UCSD-AML1 (cell line): ENCODE measurements at regions not wholly inside any gene's neighbourhood (a gene's known extent, or its start where the extent isn't known, plus 50 kb on each side); places are given as distances from the start of the nearest gene placed in this dataset.
"Not testable (repeated sequence)": the region's sequence is repeated elsewhere in the genome, so short reads cannot be mapped to it uniquely, and the experiment has no call there.

Source experiments
- DNase-seq: peaks from one replicate; lab custom pipeline; 2025; ENCODE audit not compliant: unreplicated experiment; lab: John Stamatoyannopoulos, UW

DNA sequence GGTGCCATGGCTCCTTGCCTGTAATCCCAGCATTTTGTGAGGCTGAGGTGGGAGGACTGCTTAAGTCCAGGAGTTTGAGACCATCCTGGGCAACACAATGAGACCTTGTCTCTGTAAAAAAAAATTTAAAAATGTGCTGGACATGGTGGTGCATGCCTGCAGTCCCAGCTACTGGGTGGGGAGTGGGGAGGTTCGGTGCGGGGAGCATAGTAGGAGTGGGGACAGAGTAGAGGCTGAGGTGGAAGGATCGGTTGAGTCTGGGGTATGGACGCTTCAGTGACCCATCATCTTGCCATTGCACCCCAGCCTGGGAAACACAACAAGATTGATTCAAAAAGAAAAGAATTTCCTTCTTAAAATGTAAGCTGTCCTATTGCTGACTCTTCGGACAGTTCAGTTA is 1490.0 kb upstream of the GBE1 start:
- DNase-seq, result no peak

DNA sequence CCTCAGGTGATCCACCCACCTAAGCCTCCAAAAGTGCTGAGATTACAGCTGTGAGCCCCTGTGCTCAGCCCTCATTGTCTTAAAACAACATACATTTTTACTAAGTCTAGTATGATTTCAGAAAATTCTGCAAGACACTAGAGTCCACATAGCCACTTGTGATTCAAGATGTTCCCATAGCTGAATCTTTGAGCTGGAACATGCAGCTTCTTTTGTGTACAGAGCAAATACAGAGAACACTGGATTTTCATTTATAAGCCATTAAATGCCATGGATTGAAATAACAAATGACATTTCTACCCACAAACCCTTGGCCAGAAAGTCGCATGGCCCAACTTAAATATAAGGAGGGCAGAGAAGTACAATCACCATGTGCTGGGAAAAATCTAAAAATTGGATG is 1489.2 kb upstream of the GBE1 start:
- no peak for DNase-seq

DNA sequence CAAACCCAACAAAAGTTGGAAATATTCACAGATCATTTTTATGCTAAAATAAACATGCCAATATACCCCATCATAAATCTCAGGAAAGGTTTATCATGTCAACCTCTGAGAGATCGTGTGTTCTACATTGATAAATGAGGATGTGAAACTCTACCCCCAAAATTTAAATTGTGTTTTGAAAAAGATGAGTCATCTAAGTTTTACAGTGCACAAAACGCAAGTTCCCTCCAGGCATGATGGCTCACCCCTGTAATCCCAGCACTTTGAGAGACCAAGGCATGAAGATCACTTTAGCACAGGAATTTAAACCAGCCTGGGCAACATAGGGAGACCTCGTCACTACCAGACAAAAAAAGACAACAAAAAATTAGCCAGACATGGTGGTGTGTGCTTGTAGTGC is 1487.0 kb upstream of the GBE1 start:
- DNase-seq, result no peak

DNA sequence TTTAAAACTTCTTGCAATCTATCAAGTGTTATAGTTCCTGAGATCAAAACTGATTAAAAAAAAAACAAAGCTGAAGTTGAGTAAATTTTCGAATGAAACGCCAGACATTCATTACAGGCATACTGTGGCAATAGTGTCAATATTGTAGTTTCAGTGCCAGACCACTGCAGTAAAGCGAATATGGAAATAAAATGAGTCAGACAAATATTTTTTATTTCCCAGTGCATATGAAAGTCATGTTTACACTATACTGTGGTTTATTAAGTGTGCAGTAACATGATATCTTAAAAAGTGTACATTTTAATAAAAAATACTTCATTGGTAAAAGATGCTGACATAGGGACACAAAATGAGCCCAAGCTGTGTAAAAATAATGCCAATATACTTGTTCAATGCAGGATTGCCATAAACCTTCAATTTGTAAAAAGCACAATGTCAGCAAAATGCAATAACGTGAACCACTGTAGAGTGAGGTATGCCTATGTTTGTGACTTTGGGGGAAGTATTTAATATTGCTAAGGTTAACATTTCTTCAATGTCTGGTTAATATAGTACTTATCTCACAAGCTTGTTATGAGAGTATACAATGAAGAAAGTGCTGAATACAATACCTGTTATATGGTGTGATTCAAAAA is 1473.9 kb upstream of the GBE1 start:
- DNase-seq, result no peak

DNA sequence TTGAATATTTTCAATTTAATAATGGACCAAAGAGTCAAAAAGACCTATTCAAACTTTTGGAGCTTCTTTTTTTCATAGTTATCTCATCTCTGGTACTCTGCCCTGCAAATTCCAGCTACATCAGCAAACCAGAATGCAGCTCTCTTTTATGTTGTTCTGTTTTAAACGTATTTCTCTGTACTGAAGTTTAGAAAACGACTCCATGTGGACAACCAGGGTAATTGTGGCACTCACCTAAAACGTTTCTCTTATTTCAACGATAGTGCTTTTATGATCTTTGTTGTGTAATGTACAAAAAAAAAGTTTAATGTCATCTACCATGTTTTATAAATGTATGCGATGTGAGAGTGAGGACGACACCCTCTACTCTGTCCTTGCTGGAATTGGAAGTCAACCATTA is 1472.3 kb upstream of the GBE1 start:
- DNase-seq, result no peak

DNA sequence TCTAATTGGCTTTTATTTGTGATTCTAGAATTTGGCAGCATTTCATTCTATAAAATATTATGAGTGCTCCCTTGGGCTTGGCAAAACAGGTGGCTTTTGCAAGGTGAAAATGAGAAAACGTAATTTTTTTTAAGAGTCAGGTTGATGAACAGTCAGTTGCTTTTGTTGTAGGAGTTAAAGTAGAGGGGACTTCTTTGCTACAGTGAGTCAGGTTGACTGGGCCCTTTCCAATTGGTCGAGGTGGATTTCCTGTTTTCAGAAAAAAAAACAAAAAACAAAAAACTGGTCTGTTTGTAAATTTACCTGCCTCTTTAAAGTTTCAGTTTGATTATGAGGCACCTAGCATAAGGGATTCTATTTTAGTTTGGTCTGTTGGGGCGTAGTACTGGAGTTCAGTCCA is 1469.4 kb upstream of the GBE1 start:
- DNase-seq, result no peak

DNA sequence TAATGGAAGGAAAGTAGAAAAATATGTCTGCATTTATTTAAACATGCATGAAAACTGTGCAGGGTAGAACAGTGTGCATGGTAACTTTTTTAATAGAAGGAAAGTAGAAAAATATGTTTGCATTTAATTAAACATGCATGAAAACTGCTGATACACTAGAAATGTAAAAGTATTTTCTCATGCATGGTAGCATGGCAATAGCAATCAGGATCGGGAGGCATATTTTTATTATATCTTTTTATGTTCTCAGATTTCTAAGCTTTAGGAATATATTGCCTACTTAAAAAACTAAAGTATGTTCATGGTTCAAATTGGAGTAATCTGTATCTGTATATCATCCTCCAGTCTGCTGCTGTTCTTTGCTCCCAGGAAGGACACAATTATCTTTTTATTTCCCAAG is 1468.9 kb upstream of the GBE1 start:
- no peak for DNase-seq

DNA sequence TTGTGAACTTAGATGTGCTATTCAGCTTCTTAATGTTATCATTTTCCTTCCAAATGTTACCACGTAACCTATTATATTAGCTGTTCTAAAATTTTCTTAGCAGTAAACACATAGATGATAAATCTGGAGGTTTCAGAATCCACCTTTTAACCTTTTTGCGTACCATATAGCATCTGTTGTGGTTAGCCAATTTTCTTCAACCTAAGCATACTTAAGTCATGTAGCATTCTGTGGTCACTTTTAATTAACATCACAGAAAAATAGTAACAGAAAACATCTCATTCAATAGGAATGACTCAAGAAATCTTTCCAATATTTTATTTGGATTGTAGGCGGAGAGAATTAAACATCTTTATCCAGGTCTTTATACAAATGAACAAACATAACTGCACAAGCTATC is 1465.3 kb upstream of the GBE1 start:
- DNase-seq, result no peak

DNA sequence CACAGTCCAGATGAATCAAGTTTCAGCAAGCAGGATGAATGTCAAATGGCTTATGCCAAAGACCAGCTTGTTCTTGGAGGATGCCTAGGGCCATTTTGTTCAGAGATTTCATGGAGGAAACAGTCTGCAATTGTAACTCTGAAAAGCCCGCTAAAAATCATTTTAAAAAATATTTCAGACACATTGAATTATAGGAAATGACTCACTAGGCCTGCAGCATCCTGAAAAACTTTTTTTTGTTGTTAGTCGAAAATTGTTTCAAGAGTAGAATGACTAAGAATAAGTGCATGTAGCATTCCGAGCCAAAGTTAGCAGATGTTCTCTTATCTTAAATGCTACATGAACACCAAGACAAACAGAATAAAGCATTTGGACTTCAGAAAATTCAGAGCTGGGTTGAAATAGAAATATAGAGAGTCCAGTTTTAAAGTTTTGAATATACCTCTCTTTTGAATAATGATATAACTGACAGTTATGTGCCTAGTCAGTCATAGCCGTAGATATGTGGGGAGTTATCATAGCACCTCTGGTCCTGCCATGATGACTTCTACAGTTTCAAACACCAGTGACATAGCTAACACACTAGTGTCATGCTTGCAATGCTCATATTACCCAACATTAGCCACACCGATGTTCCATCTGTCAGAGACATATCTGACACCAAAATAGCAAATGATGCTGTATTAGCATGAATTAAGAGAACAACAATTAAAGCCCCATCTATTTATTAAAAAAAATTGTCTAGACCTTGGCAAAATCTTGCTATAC is 1462.8 kb upstream of the GBE1 start:
- DNase-seq, result no peak

DNA sequence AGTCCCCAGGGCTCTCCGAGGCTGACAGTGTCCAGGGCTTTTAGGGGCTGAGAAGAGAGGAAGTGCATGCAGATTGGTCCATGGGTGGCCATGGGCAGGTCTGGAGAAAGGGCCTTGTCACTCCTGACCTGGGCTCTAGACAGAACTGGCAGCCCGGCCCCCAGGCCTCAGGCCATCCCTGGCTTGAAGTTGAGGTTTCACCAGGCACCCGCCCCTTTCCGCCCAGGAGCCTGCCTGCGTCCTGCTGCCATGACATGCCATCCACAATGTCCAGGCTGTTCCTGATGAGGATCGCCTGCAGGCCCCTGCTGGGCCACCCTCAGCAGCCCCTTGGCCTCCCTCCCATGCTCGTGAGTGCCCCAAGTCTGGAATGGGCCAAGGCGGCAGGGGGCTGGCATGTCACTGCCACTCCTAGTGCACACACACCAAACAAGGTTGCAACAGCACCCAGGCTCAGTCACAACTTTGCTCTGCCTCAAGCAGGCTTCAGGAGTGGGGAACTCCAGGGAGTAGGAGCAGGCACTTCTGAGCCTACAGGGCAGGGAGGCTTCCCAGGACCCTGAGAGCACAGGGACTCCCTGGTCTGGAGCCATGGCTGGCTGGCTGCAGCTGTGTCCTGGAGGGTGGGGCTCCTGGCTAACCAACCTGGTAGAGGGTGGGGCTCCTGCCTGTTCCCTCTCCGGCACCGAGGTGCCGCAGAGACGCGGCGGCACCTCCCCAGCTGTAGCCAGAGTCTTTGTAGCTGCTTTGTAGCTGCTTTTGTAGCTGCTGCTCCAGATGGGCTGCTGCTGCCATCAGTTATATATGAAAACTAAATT is 1457.1 kb upstream of the GBE1 start:
- DNase-seq, result no peak

DNA sequence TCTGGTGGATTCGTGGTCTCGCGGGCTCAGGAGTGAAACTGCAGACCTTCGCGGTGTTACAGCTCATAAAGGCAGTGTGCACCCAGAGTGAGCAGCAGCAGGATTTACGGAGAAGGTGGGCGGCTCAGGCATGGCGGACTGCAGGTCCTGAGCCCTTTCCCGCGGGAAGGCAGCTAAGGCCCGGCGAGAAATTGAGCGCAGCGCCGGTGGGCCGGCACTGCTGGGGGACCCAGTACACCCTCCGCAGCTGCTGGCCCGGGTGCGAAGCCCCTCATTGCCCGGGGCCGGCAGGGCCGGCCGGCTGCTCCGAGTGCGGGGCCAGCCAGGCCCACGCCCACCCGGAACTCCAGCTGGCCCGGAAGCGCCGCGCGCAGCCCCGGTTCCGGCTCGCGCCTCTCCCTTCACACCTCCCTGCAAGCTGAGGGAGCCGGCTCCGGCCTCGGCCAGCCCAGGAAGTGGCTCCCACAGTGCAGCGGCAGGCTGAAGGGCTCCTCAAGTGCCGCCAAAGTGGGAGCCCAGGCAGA is 1456.2 kb upstream of the GBE1 start:
- DNase-seq, result not testable (repeated sequence)

DNA sequence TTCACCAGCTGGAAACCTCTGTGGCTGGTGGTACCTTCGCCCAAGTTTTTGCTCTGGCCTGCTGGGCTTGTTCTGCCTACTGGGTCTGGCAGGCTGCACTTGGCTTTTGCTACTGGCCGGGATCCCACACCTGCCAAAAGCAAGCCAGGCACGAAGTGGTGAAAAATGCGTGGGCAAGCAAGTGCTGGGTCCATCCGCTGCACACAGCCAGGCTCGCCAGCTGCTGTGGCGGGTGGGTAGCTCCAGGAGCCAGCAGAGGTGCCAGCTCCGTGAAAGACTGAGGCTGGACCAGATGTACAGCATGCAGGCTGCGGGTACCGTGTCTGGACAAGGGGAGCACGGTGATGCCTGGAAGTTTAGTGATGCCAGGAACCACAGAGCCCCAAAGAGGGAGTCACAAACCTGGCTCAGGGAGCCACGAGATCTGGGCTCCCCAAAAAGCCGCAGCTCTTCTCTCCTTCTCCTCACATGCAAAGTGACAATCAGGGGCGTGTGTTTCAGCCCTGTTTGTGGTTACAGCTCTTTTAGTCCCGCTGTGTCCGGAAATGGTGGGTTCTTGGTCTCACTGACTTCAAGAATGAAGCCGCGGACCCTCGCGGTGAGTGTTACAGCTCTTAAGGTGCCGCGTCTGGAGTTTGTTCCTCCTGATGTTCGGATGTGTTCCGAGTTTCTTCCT is 1455.6 kb upstream of the GBE1 start:
- DNase-seq, result peak; percentile 4

DNA sequence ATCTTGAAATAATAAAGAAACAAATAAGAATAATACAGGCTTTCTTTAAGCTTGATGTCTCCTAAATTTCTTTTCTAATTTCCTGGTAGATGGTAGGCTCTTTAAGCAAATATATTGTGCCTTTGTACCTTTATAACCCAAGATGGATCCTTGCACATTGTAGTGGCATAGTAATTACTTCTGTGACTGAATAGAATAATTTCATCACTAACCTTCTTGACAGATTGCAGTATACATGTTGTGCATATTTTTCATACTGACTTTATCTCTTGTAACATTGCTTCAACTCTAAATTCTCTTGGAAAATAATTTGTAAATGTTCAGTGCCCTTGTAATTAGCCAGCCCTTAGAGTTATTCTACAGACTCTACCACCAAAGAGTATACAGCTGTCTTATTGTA is 1433.8 kb upstream of the GBE1 start:
- DNase-seq, result no peak

DNA sequence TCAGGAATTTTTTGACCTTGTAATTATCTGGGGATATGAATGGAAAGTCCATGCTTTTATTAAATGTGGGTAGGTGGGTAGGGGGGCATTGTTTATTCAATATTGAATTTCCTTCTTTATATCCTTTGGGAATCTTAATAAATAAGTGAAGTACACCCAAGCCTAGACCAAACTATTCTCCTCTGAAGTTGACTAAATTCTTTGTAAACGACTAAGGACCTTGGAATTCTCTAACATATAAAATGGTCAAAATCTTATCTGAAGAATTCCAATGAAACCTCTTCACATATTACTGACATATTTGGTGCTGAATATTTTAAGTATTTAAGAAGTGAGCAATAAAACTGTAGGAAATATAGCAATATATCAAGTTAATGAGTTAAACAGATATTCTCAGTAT is 1432.1 kb upstream of the GBE1 start:
- DNase-seq, result no peak

DNA sequence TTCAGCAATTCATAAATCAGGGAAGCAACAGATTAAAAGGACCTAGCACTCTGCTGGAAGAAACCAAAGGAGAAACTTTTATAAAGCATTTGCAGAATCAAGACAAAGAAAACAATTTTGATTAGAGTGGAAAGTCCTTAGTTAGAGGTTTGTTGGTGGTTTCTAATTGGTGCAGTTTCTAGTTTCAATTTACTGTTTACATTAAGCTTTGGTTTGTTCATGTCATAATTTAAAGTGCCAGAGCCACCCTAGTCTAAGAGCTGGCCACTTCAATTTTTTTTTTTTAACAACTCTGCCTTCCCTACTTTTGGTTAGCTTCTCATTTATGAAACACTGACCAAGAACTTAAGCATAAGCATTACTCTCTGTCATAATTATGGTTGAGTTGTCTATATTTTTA is 1428.2 kb upstream of the GBE1 start:
- DNase-seq, result no peak

DNA sequence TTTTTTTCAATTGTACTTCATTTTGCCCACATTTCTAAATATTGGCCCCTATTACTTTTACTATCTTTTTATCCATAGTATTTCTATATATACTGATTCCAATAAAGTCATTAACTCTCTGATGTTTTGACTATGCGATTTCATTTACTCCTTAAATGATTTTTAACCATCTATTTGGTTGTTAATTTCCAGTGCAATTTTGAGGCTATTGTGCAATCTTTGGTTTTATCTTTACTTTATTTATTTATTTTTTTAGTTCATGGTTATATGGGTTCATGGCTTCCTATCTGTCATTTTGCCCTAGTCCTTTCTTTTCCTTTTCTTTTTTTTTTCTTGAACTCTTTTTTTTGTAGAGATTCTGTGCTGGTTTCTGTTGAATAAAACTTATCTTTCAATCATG is 1408.0 kb upstream of the GBE1 start:
- no peak for DNase-seq

DNA sequence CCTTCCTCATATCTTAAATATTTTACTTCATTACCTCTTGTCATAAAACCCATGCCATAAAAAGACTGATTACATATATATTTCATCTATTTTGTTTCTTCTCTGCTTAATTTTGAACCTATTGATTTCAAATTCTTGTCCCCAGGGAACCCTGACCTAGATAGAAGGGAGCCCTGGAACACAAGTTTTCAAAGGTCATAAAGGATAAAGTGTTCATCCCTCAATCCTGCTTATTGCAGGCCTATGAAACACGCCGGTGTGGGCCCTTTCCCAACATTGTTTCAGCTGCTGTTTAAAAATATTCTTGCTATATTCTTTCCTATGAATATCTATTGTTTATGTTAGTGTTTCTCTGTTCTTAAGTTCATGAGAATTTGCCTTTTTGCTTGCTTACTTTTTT is 1389.5 kb upstream of the GBE1 start:
- no peak for DNase-seq

DNA sequence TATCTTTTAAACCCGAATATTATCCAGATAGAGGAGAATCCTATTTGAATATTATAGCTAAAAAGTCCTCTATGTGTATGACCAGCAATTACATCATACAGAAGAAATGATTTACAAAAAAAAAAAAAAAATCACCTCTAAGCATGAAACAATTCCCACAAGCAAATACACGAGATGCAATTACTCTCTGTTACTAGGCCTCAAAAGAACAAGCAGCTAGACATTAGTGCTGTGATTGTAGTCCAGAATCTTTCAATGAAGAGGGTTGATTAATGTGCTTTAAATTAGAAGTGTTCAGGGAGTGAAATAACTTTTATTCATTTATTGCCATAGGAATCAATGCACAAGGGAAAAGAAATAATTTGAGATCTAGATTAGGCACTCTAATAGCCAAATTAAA is 1379.5 kb upstream of the GBE1 start:
- no peak for DNase-seq

DNA sequence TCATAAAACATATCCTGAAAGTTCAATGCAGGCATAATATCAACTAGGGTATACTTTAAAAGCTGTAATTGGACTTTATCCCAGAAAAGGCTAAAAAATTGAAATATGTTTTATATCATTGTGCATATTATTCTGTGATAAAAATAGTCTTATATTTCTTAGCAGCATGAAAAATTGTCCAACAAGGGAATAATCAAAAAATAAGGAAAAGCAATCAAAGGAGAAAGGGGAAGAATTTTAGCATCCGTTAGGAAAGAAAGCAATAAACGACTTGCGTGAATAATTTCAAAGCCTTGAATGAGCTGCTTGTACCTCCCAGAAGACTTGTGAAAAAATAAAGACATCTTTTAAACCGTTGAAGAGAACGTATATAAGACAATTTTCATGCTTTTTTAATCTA is 1369.8 kb upstream of the GBE1 start:
- DNase-seq, result no peak

DNA sequence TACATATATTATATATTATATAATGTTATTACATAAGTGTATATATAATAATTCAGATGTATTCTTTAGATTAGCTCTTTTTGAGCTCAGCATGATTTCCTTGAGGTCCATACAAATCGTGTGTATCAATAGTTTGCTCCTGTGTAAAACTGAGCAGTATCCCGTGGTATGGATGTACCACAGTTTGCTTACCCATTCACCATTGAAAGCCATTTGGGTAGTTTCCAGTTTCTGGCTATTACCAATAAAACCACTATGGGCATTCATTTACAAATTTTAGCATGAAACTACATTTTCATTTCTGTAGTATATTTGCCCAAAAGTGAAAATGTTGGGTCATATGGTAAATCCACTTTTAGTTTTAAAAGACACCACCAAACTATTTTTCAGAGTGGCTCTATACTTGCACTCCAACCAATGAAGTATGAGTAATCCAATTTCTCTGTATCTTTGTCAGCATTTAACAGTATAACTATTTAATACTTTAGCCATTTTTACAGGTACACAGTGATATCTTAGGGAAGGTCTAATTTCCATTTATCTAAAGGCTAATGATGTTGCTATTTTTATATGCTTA is 1361.4 kb upstream of the GBE1 start:
- no peak for DNase-seq

DNA sequence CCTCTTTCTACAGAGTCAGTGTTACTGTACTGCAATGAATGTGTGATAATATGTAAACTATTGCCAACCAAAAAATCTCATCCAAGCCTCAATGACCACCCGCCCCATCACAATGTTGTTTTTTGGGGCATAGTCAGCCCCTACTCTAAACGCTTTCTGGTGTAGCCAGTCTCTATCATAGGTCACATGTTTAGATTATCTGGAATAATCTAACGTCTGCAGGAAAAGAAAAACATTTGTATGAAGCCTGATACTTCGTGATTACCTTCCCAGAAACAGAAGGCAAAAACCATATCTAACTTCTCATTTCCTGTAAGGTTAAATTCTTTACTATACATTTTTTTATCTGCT is 1331.8 kb upstream of the GBE1 start:
- no peak for DNase-seq
